RWPE2 (cell line): ENCODE measurements at regions not wholly inside any gene's neighbourhood (a gene's known extent, or its start where the extent isn't known, plus 50 kb on each side); places are given as distances from the start of the nearest gene placed in this dataset.

Experiments
- ATAC-seq: fragments of 200-7000 bp; cut with Tn5 transposase; 3 replicates; pipeline ENCODE4 v1.9.1; 2021; ENCODE audit warnings: low read depth
- DNase-seq: peaks from one replicate; pipeline ENCODE4 v3.0.0-alpha.2; 2020; ENCODE audit warnings: low spot score
- H3K27ac ChIP-seq: fragments of 450-650 bp; 2 replicates; pipeline ENCODE4 v1.5.1; 2017; ENCODE audit warnings: mild to moderate bottlenecking; ENCODE audit not compliant: poor library complexity, severe bottlenecking
- H3K27me3 ChIP-seq: fragments of 250-450 bp; sonication (Bioruptor Pico); 2 replicates; pipeline ENCODE4 v1.5.1; 2021; ENCODE audit warnings: mild to moderate bottlenecking, moderate library complexity; ENCODE audit not compliant: insufficient read depth, poor library complexity, severe bottlenecking
- H3K36me3 ChIP-seq: fragments of 250-450 bp; sonication (Bioruptor Pico); 2 replicates; pipeline ENCODE4 v1.5.1; 2020; ENCODE audit warnings: low read depth, mild to moderate bottlenecking, moderate library complexity
- H3K4me1 ChIP-seq: fragments of 250-450 bp; sonication (Bioruptor Pico); 2 replicates; pipeline ENCODE4 v1.5.1; 2021; ENCODE audit warnings: mild to moderate bottlenecking, moderate library complexity; ENCODE audit not compliant: insufficient read depth, poor library complexity, severe bottlenecking
- H3K4me3 ChIP-seq: fragments of 250-450 bp; sonication (Bioruptor Pico); 2 replicates; pipeline ENCODE4 v1.5.1; 2021; ENCODE audit warnings: mild to moderate bottlenecking, moderate library complexity; ENCODE audit not compliant: severe bottlenecking
- H3K9me3 ChIP-seq: fragments of 250-450 bp; sonication (Bioruptor Pico); 2 replicates; pipeline ENCODE4 v1.5.1; 2021; ENCODE audit warnings: mild to moderate bottlenecking, moderate library complexity; ENCODE audit not compliant: severe bottlenecking
- CTCF ChIP-seq: fragments of 450-650 bp; IDR thresholded peaks from one replicate; pipeline ENCODE4 v1.5.1; 2017; ENCODE audit warnings: mild to moderate bottlenecking, moderate library complexity; ENCODE audit not compliant: poor library complexity, severe bottlenecking

- no peaks in the 10 kb centered on the region for H3K27me3 ChIP-seq
- no peak overlapping the region for H3K4me3 ChIP-seq
- no peak overlapping the region for H3K27ac ChIP-seq
- no peak for DNase-seq
- H3K36me3 ChIP-seq: no peaks in the 10 kb centered on the region
- H3K4me1 ChIP-seq: peaks cover 12% of the 10 kb centered on the region
- TF ChIP-seq CTCF: no peak
- H3K9me3 ChIP-seq: no peaks in the 10 kb centered on the region
- ATAC-seq: no peak
These were observed 52.8 kb upstream of the LDLRAD3 start for GRCh38 chr11:35891096-35891495.

GRCh38 chr11:35892166-35892565 lies 51.7 kb upstream of the LDLRAD3 start:
- no peak for TF ChIP-seq CTCF
- Histone ChIP-seq H3K4me1 (peaks cover 12% of the 10 kb centered on the region), H3K27ac (no peak overlapping the region), H3K27me3 (no peaks in the 10 kb centered on the region), H3K36me3 (no peaks in the 10 kb centered on the region), H3K9me3 (no peaks in the 10 kb centered on the region), H3K4me3 (no peak overlapping the region)
- ATAC-seq (no peak), DNase-seq (no peak)

- Histone ChIP-seq H3K4me1 (peaks cover 12% of the 10 kb centered on the region), H3K27ac (peak overlapping the region; percentile 49), H3K27me3 (no peaks in the 10 kb centered on the region), H3K4me3 (no peak overlapping the region), H3K36me3 (no peaks in the 10 kb centered on the region), H3K9me3 (no peaks in the 10 kb centered on the region)
- DNase-seq (peak; percentile 88), ATAC-seq (peak; percentile 94)
- TF ChIP-seq CTCF: no peak
These were observed 49.9 kb upstream of the LDLRAD3 start for GRCh38 chr11:35893796-35894475.
